Large intestine (tissue), 3 donors: ENCODE measurements at regions not wholly inside any gene's neighbourhood (a gene's known extent, or its start where the extent isn't known, plus 50 kb on each side); places are given as distances from the start of the nearest gene placed in this dataset.

ENCODE experiments used
- DNase-seq, 2 donors: peaks; one replicate each; pipeline versions ENCODE4 v3.0.0 to v3.0.0-alpha.2; 2013
- H3K27ac ChIP-seq: one replicate; pipeline ENCODE4 v1.5.1; 2013; ENCODE audit warnings: low read length
- H3K27me3 ChIP-seq: 2 replicates; pipeline ENCODE4 v1.6.1; 2013; ENCODE audit warnings: low read length; ENCODE audit not compliant: control insufficient read depth, insufficient read depth
- H3K36me3 ChIP-seq: 2 replicates; pipeline ENCODE4 v1.6.1; 2013; ENCODE audit warnings: low read length; ENCODE audit not compliant: control insufficient read depth, insufficient read depth
- H3K4me1 ChIP-seq: one replicate; pipeline ENCODE4 v1.6.1; 2013; ENCODE audit warnings: low read length; ENCODE audit not compliant: control insufficient read depth, insufficient read depth
- H3K4me3 ChIP-seq: one replicate; pipeline ENCODE4 v1.5.1; 2013; ENCODE audit warnings: low read length
- H3K9me3 ChIP-seq: one replicate; pipeline ENCODE4 v1.6.1; 2013; ENCODE audit warnings: mild to moderate bottlenecking, low read depth, low read length, moderate library complexity; ENCODE audit not compliant: control insufficient read depth
- WGBS: methylation state at CpG from one replicate; pipeline ENCODE4 v1.1.5; 2013; ENCODE audit warnings: low lambda C conversion rate; ENCODE audit not compliant: insufficient coverage; 5-methylcytosine and 5-hydroxymethylcytosine counted together

- DNase-seq, result no peak
- H3K9me3 ChIP-seq, result no peaks in the 10 kb centered on the region
- H3K4me3 ChIP-seq, result no peak overlapping the region
- no peaks in the 10 kb centered on the region for H3K36me3 ChIP-seq
- no peaks in the 10 kb centered on the region for H3K27me3 ChIP-seq
- no peaks in the 10 kb centered on the region for H3K4me1 ChIP-seq
- H3K27ac ChIP-seq, result no peak overlapping the region
- 57% methylated on average over 1 of the region's 2 CpGs for WGBS
These were observed 529.7 kb upstream of the IL12A start for GRCh38 chr3:159458982-159459381.

DNA sequence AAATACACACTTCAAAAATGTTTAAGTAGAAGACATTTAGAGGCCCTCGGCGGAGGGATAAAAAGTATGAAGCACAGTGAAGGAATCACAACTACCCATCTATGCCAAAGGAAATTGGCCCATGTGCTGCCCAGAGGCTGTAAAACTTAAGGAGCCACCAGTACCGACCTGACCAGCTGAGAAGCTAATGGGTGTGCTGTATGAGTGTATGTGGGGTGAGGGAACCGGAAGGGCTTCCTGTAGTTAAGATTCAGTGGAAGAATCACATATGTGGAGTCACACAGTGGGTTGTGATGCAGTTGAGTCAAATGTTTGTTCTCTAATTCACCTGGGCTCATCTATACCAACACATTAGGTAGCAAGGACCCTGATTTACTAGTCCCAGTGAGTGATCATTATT lies 516.0 kb upstream of the IL12A start:
- Histone ChIP-seq H3K27me3 (no peaks in the 10 kb centered on the region), H3K36me3 (no peaks in the 10 kb centered on the region), H3K9me3 (no peaks in the 10 kb centered on the region), H3K27ac (no peak overlapping the region), H3K4me3 (no peak overlapping the region), H3K4me1 (no peaks in the 10 kb centered on the region)
- no CpG with 5 or more reads among the region's 4 CpGs for WGBS
- no peak for DNase-seq

DNA sequence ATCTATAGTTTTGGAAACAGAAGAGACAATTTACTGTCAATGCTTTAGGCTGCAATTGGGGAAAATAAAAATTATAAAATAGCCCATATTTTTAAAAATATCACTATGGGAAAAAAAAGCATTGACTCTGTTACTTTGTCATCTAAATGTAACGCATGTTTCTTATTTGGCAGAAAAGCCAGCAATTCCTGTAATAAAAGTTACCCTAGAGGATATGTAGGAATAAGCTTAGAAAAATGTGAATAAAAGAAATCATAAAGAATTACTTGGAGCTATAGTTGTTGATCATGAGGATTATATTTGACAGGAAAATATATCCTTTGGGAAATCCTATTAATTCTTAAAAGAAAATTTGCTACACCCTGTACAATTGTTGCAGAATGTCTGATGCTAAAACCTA lies 515.4 kb upstream of the IL12A start:
- Histone ChIP-seq H3K9me3 (no peaks in the 10 kb centered on the region), H3K4me1 (no peaks in the 10 kb centered on the region), H3K27ac (no peak overlapping the region), H3K36me3 (no peaks in the 10 kb centered on the region), H3K27me3 (no peaks in the 10 kb centered on the region), H3K4me3 (no peak overlapping the region)
- DNase-seq, result no peak
- no CpG with 5 or more reads among the region's 1 CpG for WGBS

DNA sequence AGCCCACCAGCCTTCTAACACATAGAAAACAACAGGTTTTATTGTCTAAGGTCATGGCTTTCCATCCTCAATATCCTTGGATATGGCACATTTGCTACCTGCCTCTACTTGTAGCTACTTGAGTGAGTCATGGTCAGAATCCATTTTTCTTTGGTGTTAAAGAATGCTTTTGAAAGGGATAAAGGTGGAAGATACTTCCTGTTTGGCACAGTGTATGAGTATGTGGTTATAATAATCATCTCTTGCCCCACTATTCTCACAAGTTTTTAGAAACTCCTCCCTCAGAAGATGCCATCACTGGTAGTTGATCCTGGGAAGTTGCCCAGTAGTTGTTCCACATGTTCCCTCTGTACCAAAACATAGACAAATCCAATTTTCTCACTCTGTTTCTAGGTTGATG lies 508.6 kb upstream of the IL12A start:
- Histone ChIP-seq H3K4me3 (no peak overlapping the region), H3K27me3 (no peaks in the 10 kb centered on the region), H3K36me3 (no peaks in the 10 kb centered on the region), H3K4me1 (no peaks in the 10 kb centered on the region), H3K9me3 (no peaks in the 10 kb centered on the region), H3K27ac (no peak overlapping the region)
- no peak for DNase-seq

DNA sequence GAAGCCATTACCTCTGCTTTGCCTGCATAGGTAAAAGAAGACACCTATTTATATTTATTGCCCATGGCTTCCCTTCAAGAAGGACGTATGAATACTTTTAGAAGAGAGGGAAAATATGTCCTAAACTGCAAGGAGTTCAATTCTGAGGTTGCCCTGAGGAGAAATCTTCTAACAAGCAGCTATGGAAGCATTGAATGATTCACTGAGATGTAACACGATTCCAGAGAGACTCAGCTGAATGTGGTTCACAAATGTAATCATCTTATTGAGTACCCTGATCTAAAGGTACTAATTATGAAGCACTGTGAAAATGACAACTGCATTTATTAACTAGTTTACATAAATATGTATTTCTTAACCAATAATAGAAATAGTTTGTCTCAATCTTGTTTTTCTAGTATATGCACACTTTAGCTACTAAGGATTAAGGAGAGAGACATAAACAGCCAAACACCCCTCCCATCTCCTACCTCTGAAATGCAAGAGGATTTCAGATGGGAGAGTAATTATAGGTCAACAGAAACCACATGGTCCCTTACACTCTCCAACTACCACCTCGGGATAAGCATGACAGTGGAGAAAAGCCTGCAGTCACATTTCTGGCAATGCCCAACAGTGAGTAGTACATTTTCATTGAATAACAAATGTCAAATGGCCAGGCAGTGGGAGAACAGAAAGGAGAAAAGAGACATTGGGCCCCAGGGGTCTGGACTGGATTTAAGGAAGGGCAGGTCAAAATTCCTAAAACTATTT lies 506.2 kb upstream of the IL12A start:
- Histone ChIP-seq H3K27me3 (no peaks in the 10 kb centered on the region), H3K36me3 (no peaks in the 10 kb centered on the region), H3K4me3 (no peak overlapping the region), H3K9me3 (no peaks in the 10 kb centered on the region), H3K27ac (no peak overlapping the region), H3K4me1 (no peaks in the 10 kb centered on the region)
- DNase-seq, result no peak
- WGBS, result no CpG with 5 or more reads among the region's 3 CpGs

GRCh38 chr3:159482994-159483367 lies 505.7 kb upstream of the IL12A start:
- H3K4me3 ChIP-seq, result no peak overlapping the region
- no peak overlapping the region for H3K27ac ChIP-seq
- H3K9me3 ChIP-seq, result no peaks in the 10 kb centered on the region
- no peak for DNase-seq
- H3K4me1 ChIP-seq, result no peaks in the 10 kb centered on the region
- no peaks in the 10 kb centered on the region for H3K27me3 ChIP-seq
- H3K36me3 ChIP-seq, result no peaks in the 10 kb centered on the region
- 73% methylated on average over 2 of the region's 5 CpGs for WGBS

- WGBS, result no CpG with 5 or more reads among the region's 2 CpGs
- no peak for DNase-seq
These were observed 502.1 kb upstream of the IL12A start for GRCh38 chr3:159486580-159486979.

DNA sequence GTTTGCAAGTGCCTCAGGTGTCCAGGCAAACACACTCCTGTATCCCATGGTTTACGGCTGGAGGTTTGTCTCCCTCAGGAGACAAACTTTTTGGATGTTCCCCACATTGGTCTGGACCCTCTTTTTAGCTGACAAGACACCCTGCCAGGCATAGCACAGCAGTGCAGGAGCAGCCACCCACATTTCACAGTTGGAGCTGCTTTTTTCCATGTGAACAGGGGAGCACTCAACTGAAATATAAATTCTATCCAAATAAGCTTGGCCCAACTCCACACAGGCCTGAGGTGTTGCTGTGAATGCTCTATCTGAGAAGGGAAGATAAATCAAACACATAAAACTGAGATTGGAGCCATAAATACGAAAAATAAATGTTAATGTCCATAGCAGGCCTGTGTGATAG lies 501.3 kb upstream of the IL12A start:
- Histone ChIP-seq H3K9me3 (peaks cover 3% of the 10 kb centered on the region), H3K27me3 (no peaks in the 10 kb centered on the region), H3K4me3 (no peak overlapping the region), H3K27ac (no peak overlapping the region), H3K4me1 (no peaks in the 10 kb centered on the region), H3K36me3 (no peaks in the 10 kb centered on the region)
- no peak for DNase-seq
- WGBS, result 80% methylated on average over 1 of the region's 2 CpGs

More at GRCh38 chr3:159486580-159486979, 502.1 kb upstream of the IL12A start:
- H3K36me3 ChIP-seq, result no peaks in the 10 kb centered on the region
- H3K4me3 ChIP-seq, result no peak overlapping the region
- no peaks in the 10 kb centered on the region for H3K27me3 ChIP-seq
- no peaks in the 10 kb centered on the region for H3K4me1 ChIP-seq
- H3K9me3 ChIP-seq, result peaks cover 3% of the 10 kb centered on the region
- H3K27ac ChIP-seq, result no peak overlapping the region

DNA sequence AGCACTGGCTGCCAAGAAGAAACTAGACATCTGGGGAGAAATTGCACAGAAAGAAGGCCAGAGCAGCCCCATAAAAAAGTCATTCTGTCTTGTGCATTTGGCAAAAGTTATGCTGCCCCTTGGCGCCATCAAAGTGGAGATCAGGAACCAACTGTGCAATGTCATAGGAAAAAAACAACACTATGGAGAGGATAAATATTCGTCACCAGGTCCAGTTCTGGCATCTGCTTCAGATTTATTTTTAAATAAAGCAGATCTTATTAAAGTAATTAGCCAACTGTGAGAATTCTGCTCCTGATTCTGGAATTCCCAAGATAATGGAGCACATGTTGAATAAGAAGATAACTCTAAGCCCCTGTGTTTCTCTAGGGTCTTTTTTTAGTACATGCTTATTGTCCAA lies 500.0 kb upstream of the IL12A start:
- no peak overlapping the region for H3K27ac ChIP-seq

DNA sequence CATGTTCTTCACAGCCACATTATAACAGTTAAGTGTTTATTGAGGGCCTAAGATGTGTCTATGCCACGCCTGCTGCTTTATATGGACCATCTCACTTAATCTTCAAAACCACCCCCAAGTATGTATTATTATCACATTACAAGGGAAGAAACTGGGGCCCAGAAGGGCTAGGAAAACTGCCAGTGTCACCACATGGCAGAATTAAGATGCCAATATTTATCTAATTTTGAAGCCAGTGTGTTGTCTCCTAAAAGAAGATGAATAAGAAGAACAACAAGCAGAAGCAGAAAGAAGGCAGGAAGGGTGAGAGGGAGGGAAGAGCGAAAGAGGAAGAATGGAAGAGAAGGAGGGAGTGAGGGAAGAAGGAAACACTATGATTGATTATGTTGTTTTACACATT lies 491.3 kb upstream of the IL12A start:
- Histone ChIP-seq H3K9me3 (no peaks in the 10 kb centered on the region), H3K4me1 (no peaks in the 10 kb centered on the region)
- WGBS, result no CpG with 5 or more reads among the region's 2 CpGs

More for the DNA sequence above, 500.0 kb upstream of the IL12A start:
- no peak overlapping the region for H3K4me3 ChIP-seq
- DNase-seq, result no peak
- H3K36me3 ChIP-seq, result no peaks in the 10 kb centered on the region
- peaks cover 3% of the 10 kb centered on the region for H3K9me3 ChIP-seq
- WGBS, result 100% methylated on average over 1 of the region's 2 CpGs
- no peaks in the 10 kb centered on the region for H3K27me3 ChIP-seq
- no peaks in the 10 kb centered on the region for H3K4me1 ChIP-seq

GRCh38 chr3:159499031-159499793 lies 489.4 kb upstream of the IL12A start:
- Histone ChIP-seq H3K4me3 (no peak overlapping the region), H3K9me3 (no peaks in the 10 kb centered on the region), H3K27ac (no peak overlapping the region), H3K4me1 (no peaks in the 10 kb centered on the region), H3K27me3 (no peaks in the 10 kb centered on the region), H3K36me3 (no peaks in the 10 kb centered on the region)
- 80% methylated on average over 4 of the region's 6 CpGs for WGBS
- DNase-seq, result no peak

More for the DNA sequence above, 491.3 kb upstream of the IL12A start:
- no peak for DNase-seq
- no peak overlapping the region for H3K4me3 ChIP-seq
- H3K27me3 ChIP-seq, result no peaks in the 10 kb centered on the region
- no peak overlapping the region for H3K27ac ChIP-seq
- no peaks in the 10 kb centered on the region for H3K36me3 ChIP-seq
